AG04450 (cell line): ENCODE measurements at regions not wholly inside any gene's neighbourhood (a gene's known extent, or its start where the extent isn't known, plus 50 kb on each side); places are given as distances from the start of the nearest gene placed in this dataset.

Experiments
- CTCF ChIA-PET: fragments of 300-600, 350-600 bp; formaldehyde crosslinking; extraction: SDS; loops from one replicate; lab custom pipeline; 2022; ENCODE audit warnings: antibody characterized with exemption, inconsistent platforms; lab: Charles Lee
- POLR2A ChIA-PET: fragments of 350-600 bp; formaldehyde crosslinking; extraction: SDS; loops from one replicate; lab custom pipeline; 2021; ENCODE audit warnings: antibody characterized with exemption, inconsistent platforms; lab: Yijun Ruan, JAX
- DNase-seq: peaks from one replicate; pipeline ENCODE4 v3.0.0-alpha.2; 2011; ENCODE audit warnings: low read depth, low spot score
- H3K27ac ChIP-seq: one replicate; pipeline ENCODE4 v1.5.1; 2012; ENCODE audit warnings: low read depth, low read length, control low read depth
- H3K27me3 ChIP-seq: one replicate; pipeline ENCODE4 v1.6.0; 2012; ENCODE audit warnings: low read length; ENCODE audit not compliant: control insufficient read depth, insufficient read depth
- H3K4me3 ChIP-seq: 2 replicates; pipeline ENCODE4 v1.5.1; 2011; ENCODE audit warnings: mild to moderate bottlenecking, low read depth, low read length, control low read depth
- H3K9me3 ChIP-seq: 2 replicates; pipeline ENCODE4 v1.5.1; 2012; ENCODE audit warnings: low read length; ENCODE audit not compliant: control insufficient read depth, insufficient read depth
- TF ChIP-seq, protein P1 (sequence below): IDR thresholded peaks from 2 replicates; pipeline ENCODE4 v1.5.1; 2011; ENCODE audit warnings: low read depth, low read length, control low read depth, inconsistent platforms

DNA sequence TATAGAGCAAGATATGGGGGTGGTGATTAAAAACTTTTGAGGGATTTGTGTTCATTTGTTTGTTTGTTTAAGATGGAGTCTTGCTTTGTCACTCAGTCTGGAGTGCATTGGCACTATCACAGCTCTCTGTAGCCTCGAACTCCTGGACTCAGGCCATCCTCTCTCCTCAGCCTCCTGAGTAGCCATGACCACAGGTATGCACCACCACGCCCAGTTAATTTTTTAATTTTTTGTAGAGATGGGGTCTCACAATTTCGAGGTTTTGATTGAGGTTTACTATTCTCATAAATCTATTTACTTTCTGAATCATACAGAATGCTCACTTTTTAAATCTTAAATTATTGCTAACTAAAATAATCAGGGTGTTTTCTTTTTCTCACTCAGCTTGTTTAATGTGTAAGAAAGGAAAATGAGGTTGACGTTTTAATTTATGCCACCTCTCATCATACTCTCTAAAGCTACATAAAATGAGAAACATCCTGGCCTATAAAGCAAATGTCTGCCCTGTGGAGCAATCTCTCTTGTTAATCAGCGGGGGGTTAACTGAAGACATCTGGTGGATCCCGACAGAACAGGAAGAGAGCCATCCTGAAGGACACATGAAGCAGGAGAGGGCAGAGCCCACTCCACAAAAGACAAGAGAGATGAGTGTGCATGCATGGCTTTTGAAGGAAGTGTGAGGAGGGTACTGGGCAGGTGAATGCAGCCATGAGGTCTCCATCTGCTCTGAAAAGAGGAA, 589.1 kb upstream of the SLC8A1 start:
- Histone ChIP-seq H3K9me3 (no peaks in the 10 kb centered on the region), H3K4me3 (no peak overlapping the region), H3K27me3 (no peaks in the 10 kb centered on the region), H3K27ac (no peak overlapping the region)
- TF ChIP-seq, protein P1, sequence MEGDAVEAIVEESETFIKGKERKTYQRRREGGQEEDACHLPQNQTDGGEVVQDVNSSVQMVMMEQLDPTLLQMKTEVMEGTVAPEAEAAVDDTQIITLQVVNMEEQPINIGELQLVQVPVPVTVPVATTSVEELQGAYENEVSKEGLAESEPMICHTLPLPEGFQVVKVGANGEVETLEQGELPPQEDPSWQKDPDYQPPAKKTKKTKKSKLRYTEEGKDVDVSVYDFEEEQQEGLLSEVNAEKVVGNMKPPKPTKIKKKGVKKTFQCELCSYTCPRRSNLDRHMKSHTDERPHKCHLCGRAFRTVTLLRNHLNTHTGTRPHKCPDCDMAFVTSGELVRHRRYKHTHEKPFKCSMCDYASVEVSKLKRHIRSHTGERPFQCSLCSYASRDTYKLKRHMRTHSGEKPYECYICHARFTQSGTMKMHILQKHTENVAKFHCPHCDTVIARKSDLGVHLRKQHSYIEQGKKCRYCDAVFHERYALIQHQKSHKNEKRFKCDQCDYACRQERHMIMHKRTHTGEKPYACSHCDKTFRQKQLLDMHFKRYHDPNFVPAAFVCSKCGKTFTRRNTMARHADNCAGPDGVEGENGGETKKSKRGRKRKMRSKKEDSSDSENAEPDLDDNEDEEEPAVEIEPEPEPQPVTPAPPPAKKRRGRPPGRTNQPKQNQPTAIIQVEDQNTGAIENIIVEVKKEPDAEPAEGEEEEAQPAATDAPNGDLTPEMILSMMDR, result no peak
- ChIA-PET CTCF (no interaction called here), POLR2A (no interaction called here)
- DNase-seq, result no peak

DNA sequence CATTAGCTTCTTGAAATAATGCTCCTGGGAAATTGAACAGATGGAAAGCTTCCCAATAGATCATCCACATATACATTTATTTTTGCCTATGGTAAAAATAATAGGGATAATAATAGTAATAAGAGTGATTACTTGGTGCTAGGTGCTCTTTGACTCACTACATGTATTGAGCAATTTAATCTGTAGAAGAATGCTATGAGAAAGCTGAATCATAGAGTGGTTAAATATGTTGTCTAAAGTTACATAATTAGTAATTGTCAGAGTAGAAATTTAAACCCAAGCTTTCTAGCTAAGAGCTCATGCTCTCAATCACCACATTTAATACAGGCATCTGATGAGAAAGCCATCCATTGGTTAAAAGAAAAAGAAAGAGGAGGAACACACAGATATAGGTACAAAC, 590.5 kb upstream of the SLC8A1 start:
- DNase-seq, result no peak
- TF ChIP-seq, protein P1, result no peak
- H3K4me3 ChIP-seq, result no peak overlapping the region
- ChIA-PET CTCF (no interaction called here), POLR2A (no interaction called here)
- no peak overlapping the region for H3K27ac ChIP-seq
- H3K27me3 ChIP-seq, result no peaks in the 10 kb centered on the region
- no peaks in the 10 kb centered on the region for H3K9me3 ChIP-seq

DNA sequence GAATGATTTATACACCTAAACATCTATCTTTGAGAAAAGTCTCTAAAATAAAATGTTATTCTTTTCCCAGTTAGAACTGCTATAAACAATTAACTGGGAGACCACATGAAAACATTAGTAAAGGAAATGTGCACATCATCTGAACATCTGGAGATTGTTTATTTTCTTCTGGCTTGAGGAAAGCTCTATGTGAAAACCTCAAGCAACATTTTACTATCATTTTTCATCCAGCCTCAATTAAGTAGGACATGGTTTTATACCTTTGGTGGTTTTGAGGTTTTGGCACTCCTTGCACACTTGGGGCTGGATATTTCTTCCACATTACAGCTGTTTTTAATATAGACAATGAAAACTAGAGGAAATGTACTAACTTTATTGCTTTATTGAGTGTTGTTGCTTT, 609.5 kb upstream of the SLC8A1 start:
- DNase-seq, result no peak
- no peaks in the 10 kb centered on the region for H3K9me3 ChIP-seq
- TF ChIP-seq, protein P1, result no peak
- no peak overlapping the region for H3K27ac ChIP-seq
- CTCF ChIA-PET, result no interaction called here
- H3K4me3 ChIP-seq, result no peak overlapping the region
- no peaks in the 10 kb centered on the region for H3K27me3 ChIP-seq
- POLR2A ChIA-PET, result no interaction called here

DNA sequence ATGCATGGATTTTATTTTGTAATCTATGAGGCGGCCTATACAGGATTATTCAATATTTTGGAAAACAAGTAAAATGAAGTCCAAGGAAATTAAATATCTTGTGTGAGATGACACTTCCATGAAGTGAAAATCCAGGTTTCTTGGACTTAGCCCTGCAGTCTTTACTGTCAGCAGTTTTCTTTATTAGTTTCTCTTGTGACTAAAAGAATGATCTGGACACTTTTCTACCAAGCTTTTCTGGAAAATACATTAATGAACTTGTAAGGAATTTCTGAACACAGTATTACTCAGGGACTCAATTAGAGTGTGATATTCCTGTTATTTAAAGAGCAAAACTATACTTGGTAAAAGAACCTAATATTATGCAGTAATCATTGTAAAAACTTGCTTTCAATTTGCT, 610.4 kb upstream of the SLC8A1 start:
- Histone ChIP-seq H3K27me3 (no peaks in the 10 kb centered on the region), H3K4me3 (no peak overlapping the region), H3K27ac (no peak overlapping the region), H3K9me3 (no peaks in the 10 kb centered on the region)
- CTCF ChIA-PET, result no interaction called here
- TF ChIP-seq, protein P1, result no peak
- POLR2A ChIA-PET, result no interaction called here
- no peak for DNase-seq

DNA sequence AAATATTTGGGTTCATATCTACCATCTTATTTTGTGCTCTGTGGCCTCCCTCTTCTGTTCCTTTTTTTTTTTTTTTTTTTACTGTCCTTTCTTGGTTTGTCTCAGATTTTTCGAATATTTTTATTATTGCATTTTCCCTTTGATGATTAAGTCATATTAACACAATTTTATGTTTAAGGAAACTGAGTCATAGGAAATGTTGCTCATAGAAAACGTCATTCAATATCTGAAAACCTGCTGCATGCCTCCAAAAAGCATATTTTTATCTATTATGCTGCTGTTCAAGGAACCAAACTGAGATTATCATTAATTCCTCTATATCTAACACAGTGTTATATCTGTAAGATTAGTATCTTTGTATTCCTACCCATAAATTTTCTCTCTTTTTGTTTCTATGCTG, 614.3 kb upstream of the SLC8A1 start:
- TF ChIP-seq, protein P1, result no peak
- no peak for DNase-seq
- POLR2A ChIA-PET, result no interaction called here
- H3K9me3 ChIP-seq, result no peaks in the 10 kb centered on the region
- H3K27ac ChIP-seq, result no peak overlapping the region
- no peaks in the 10 kb centered on the region for H3K27me3 ChIP-seq
- CTCF ChIA-PET, result no interaction called here
- H3K4me3 ChIP-seq, result no peak overlapping the region
